ENCODE measurements at regions not wholly inside any gene's neighbourhood (a gene's known extent, or its start where the extent isn't known, plus 50 kb on each side); places are given as distances from the start of the nearest gene placed in this dataset.

GRCh38 chr18:65954372-65954771, 203.6 kb downstream of the CDH7 start:
- H3K36me3 ChIP-seq = no peaks in the 10 kb centered on the region
- no peaks in the 10 kb centered on the region for H3K27me3 ChIP-seq (ENCODE audit: low read depth)
- H3K27ac ChIP-seq (replicated peaks) = no peak overlapping the region
- intact Hi-C loops (cut with micrococcal nuclease) = no loop called here
- no peak for DNase-seq
- H3K9me3 ChIP-seq (replicated peaks) = no peaks in the 10 kb centered on the region
- H3K4me1 ChIP-seq = no peaks in the 10 kb centered on the region
- TF ChIP-seq, protein P1, sequence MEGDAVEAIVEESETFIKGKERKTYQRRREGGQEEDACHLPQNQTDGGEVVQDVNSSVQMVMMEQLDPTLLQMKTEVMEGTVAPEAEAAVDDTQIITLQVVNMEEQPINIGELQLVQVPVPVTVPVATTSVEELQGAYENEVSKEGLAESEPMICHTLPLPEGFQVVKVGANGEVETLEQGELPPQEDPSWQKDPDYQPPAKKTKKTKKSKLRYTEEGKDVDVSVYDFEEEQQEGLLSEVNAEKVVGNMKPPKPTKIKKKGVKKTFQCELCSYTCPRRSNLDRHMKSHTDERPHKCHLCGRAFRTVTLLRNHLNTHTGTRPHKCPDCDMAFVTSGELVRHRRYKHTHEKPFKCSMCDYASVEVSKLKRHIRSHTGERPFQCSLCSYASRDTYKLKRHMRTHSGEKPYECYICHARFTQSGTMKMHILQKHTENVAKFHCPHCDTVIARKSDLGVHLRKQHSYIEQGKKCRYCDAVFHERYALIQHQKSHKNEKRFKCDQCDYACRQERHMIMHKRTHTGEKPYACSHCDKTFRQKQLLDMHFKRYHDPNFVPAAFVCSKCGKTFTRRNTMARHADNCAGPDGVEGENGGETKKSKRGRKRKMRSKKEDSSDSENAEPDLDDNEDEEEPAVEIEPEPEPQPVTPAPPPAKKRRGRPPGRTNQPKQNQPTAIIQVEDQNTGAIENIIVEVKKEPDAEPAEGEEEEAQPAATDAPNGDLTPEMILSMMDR (IDR thresholded peaks at IDR 0.05; ENCODE audit: borderline replicate concordance) = no peak
- no peak overlapping the region for H3K4me3 ChIP-seq

GRCh38 chr18:65946777-65947176, 196.0 kb downstream of the CDH7 start:
- no peak overlapping the region for H3K4me3 ChIP-seq
- H3K27me3 ChIP-seq (ENCODE audit: low read depth) = no peaks in the 10 kb centered on the region
- TF ChIP-seq, protein P1 (IDR thresholded peaks at IDR 0.05; ENCODE audit: borderline replicate concordance) = no peak
- intact Hi-C loops (cut with micrococcal nuclease) = no loop called here
- H3K27ac ChIP-seq (replicated peaks) = no peak overlapping the region
- no peak for DNase-seq
- H3K36me3 ChIP-seq = no peaks in the 10 kb centered on the region
- H3K4me1 ChIP-seq = no peaks in the 10 kb centered on the region
- no peaks in the 10 kb centered on the region for H3K9me3 ChIP-seq (replicated peaks)

DNA sequence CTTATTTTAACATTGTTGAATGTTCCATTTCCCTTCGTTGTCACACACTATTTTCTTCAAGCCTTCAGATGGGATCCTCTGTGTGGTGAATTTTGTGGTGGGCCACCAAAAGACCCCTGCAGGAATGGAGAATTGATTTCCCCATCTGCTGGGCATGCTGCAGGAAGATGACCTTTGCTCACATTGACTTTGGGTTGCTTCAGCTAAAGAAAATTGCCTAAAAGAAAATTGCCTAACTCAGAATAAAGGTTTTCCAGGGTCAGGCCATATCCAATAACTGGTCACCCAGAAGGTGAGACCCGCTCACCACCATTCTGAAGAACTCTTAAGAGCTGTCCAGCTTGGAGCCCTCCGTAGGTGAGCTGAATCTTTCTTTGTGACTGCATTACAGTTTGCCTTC, 192.5 kb downstream of the CDH7 start:
- TF ChIP-seq, protein P1 (IDR thresholded peaks at IDR 0.05; ENCODE audit: borderline replicate concordance) = no peak
- H3K9me3 ChIP-seq (replicated peaks) = no peaks in the 10 kb centered on the region
- no peak overlapping the region for H3K4me3 ChIP-seq
- no peaks in the 10 kb centered on the region for H3K27me3 ChIP-seq (ENCODE audit: low read depth)
- no peaks in the 10 kb centered on the region for H3K36me3 ChIP-seq
- no peaks in the 10 kb centered on the region for H3K4me1 ChIP-seq
- DNase-seq = no peak
- no peak overlapping the region for H3K27ac ChIP-seq (replicated peaks)
- intact Hi-C loops (cut with micrococcal nuclease) = no loop called here

DNA sequence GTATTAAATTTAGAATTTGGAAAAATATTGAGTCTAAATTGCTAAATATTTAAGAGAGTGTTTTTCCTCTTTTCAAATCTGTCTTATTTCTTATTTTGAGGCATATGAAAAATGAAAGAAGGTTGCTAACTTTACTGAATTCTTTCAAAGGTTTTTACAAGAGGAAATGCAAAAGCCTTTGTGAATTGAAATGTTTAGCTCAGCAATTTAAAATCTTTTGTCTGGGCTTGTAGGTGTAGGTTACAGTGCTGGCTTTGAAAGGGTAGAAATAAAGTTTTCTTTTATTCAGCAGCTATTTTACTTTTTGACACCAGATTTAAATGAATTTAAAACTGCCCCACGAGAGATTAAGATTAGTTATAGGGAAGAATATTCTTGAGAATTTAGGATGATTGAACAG, 192.0 kb downstream of the CDH7 start:
- H3K4me3 ChIP-seq = no peak overlapping the region
- intact Hi-C loops (cut with micrococcal nuclease) = no loop called here
- no peaks in the 10 kb centered on the region for H3K9me3 ChIP-seq (replicated peaks)

DNA sequence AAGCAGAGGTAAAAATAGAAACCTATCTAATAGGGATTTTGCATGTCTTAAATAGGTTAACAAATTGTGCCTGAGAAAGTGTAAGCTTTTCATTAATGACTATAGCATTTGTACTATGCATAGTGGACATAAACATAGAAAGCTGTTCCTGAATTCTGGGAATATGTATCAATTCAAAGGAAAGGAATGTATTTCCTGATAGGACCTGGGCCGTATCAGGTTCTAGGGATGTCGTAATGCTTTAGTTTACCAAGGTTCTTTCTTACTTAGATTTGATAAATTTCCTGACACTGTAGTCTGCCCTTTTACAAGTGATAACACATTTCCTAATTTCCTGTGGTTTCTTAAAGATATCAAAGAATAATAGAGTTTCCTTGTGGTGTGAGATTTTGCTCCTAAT, 191.3 kb downstream of the CDH7 start:
- no peak for DNase-seq
- intact Hi-C loops (cut with micrococcal nuclease) = no loop called here
- Histone ChIP-seq H3K4me1 (no peaks in the 10 kb centered on the region), H3K27me3 (ENCODE audit: low read depth) (no peaks in the 10 kb centered on the region), H3K36me3 (no peaks in the 10 kb centered on the region), H3K4me3 (no peak overlapping the region), H3K27ac (replicated peaks) (no peak overlapping the region), H3K9me3 (replicated peaks) (no peaks in the 10 kb centered on the region)
- TF ChIP-seq, protein P1 (IDR thresholded peaks at IDR 0.05; ENCODE audit: borderline replicate concordance) = no peak

More for the DNA sequence above, 192.0 kb downstream of the CDH7 start:
- Histone ChIP-seq H3K36me3 (no peaks in the 10 kb centered on the region), H3K4me1 (no peaks in the 10 kb centered on the region), H3K27me3 (ENCODE audit: low read depth) (no peaks in the 10 kb centered on the region), H3K27ac (replicated peaks) (no peak overlapping the region)
- TF ChIP-seq, protein P1 (IDR thresholded peaks at IDR 0.05; ENCODE audit: borderline replicate concordance) = no peak
- no peak for DNase-seq

DNA sequence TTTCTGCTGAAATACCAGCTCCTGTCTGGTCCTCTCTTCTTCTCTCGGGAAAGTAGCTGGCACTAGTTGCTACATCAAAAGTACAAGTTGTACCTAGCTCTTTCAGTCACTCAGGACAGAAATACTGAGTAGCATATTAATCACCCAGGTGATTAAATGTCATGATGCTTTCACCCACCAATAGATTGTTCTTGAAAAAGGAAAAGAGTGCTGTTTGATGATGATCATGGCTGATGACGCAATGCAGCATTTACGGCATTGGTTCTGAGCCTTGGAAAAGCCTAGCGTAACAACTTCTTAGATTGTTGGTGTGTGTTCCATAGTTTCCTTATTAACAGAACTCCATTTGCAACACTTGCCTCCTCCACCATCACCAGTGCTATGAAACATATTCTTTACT, 190.7 kb downstream of the CDH7 start:
- intact Hi-C loops (cut with micrococcal nuclease) = no loop called here
- Histone ChIP-seq H3K36me3 (no peaks in the 10 kb centered on the region), H3K27me3 (ENCODE audit: low read depth) (no peaks in the 10 kb centered on the region), H3K4me3 (no peak overlapping the region), H3K4me1 (no peaks in the 10 kb centered on the region), H3K27ac (replicated peaks) (no peak overlapping the region), H3K9me3 (replicated peaks) (no peaks in the 10 kb centered on the region)
- no peak for DNase-seq
- TF ChIP-seq, protein P1 (IDR thresholded peaks at IDR 0.05; ENCODE audit: borderline replicate concordance) = no peak
